ENCODE measurements at regions not wholly inside any gene's neighbourhood (a gene's known extent, or its start where the extent isn't known, plus 50 kb on each side); places are given as distances from the start of the nearest gene placed in this dataset.
"Not testable (repeated sequence)": the region's sequence is repeated elsewhere in the genome, so short reads cannot be mapped to it uniquely, and the experiment has no call there.

DNA sequence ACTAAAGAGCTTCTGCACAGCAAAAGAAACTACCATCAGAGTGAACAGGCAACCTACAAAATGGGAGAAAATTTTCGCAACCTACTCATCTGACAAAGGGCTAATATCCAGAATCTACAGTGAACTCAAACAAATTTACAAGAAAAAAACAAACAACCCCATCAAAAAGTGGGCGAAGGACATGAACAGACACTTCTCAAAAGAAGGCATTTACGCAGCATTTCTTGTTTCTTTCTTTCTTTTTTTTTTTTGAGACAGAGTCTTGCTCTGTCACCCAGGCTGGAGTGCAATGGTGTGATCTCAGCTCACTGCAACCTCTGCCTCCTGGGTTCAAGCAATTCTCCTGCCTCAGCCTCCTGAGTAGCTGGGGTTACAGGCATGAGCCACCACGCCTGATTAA, 138.2 kb downstream of the IER5 start:
- TF ChIP-seq, protein P1, sequence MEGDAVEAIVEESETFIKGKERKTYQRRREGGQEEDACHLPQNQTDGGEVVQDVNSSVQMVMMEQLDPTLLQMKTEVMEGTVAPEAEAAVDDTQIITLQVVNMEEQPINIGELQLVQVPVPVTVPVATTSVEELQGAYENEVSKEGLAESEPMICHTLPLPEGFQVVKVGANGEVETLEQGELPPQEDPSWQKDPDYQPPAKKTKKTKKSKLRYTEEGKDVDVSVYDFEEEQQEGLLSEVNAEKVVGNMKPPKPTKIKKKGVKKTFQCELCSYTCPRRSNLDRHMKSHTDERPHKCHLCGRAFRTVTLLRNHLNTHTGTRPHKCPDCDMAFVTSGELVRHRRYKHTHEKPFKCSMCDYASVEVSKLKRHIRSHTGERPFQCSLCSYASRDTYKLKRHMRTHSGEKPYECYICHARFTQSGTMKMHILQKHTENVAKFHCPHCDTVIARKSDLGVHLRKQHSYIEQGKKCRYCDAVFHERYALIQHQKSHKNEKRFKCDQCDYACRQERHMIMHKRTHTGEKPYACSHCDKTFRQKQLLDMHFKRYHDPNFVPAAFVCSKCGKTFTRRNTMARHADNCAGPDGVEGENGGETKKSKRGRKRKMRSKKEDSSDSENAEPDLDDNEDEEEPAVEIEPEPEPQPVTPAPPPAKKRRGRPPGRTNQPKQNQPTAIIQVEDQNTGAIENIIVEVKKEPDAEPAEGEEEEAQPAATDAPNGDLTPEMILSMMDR (IDR thresholded peaks at IDR 0.05), result not testable (repeated sequence)
- not testable (repeated sequence) for TF ChIP-seq POLR2AphosphoS5 (IDR thresholded peaks at IDR 0.05)

Data from gastroesophageal sphincter (tissue), 3 donors.